Urothelium cell line (cell line): ENCODE measurements at regions not wholly inside any gene's neighbourhood (a gene's known extent, or its start where the extent isn't known, plus 50 kb on each side); places are given as distances from the start of the nearest gene placed in this dataset.

Source experiments
- DNase-seq: peaks from one replicate; pipeline ENCODE4 v3.0.0; 2011; ENCODE audit warnings: low spot score, mixed read lengths
- FAIRE-seq: peaks from 2 replicates; lab custom pipeline; 2011; peaks lifted over from hg19 to GRCh38; lab: Jason Lieb, UNC

GRCh38 chr1:91575909-91576519, 75.4 kb downstream of the CDC7 start:
- FAIRE-seq (no peak), DNase-seq (no peak)

- FAIRE-seq: no peak
- no peak for DNase-seq
Measured at GRCh38 chr1:91578320-91579109, 77.9 kb downstream of the CDC7 start.

GRCh38 chr1:91579658-91580228, 79.1 kb downstream of the CDC7 start:
- no peak for FAIRE-seq
- no peak for DNase-seq

- no peak for FAIRE-seq
- DNase-seq: peak; percentile 56
Measured at GRCh38 chr1:91582431-91582921, 81.8 kb downstream of the CDC7 start.

- no peak for FAIRE-seq
- no peak for DNase-seq
Measured at GRCh38 chr1:91583326-91583755, 82.7 kb downstream of the CDC7 start.

GRCh38 chr1:91584309-91584708, 83.7 kb downstream of the CDC7 start:
- no peak for FAIRE-seq
- no peak for DNase-seq

- FAIRE-seq (no peak), DNase-seq (no peak)
Measured at GRCh38 chr1:91584878-91585277, 84.2 kb downstream of the CDC7 start.

GRCh38 chr1:91585502-91585901, 84.9 kb downstream of the CDC7 start:
- FAIRE-seq (no peak), DNase-seq (no peak)

- DNase-seq: no peak
- FAIRE-seq: no peak
Measured at GRCh38 chr1:91585982-91586381, 85.3 kb downstream of the CDC7 start.

- DNase-seq (no peak), FAIRE-seq (no peak)
Measured at GRCh38 chr1:91589437-91589836, 88.8 kb downstream of the CDC7 start.

GRCh38 chr1:91591175-91591974, 90.7 kb downstream of the CDC7 start:
- no peak for FAIRE-seq
- no peak for DNase-seq

- FAIRE-seq (no peak), DNase-seq (no peak)
Measured at GRCh38 chr1:91592716-91593477, 92.2 kb downstream of the CDC7 start.

- DNase-seq: no peak
- FAIRE-seq: no peak
Measured at GRCh38 chr1:91594383-91595055, 93.9 kb downstream of the CDC7 start.

- FAIRE-seq (no peak), DNase-seq (no peak)
Measured at GRCh38 chr1:91596474-91596873, 95.8 kb downstream of the CDC7 start.

- FAIRE-seq (no peak), DNase-seq (no peak)
Measured at GRCh38 chr1:91597215-91597614, 96.6 kb downstream of the CDC7 start.

- DNase-seq (no peak), FAIRE-seq (no peak)
Measured at GRCh38 chr1:91600431-91601337, 100.0 kb downstream of the CDC7 start.

GRCh38 chr1:91601554-91602376, 101.1 kb downstream of the CDC7 start:
- FAIRE-seq (no peak), DNase-seq (no peak)

- DNase-seq (no peak), FAIRE-seq (peak; percentile 48)
Measured at GRCh38 chr1:91603409-91603808, 102.8 kb downstream of the CDC7 start.
